Thyroid gland (tissue), 4 donors: ENCODE measurements at regions not wholly inside any gene's neighbourhood (a gene's known extent, or its start where the extent isn't known, plus 50 kb on each side); places are given as distances from the start of the nearest gene placed in this dataset.

Source experiments
- CTCF ChIP-seq, 6 experiments: fragments of 200-600 bp in 3 of 6; fragments of 450-650 bp in 3 of 6; sonication (generic) in 3 of 6; IDR thresholded peaks; one replicate each; pipeline ENCODE4 v1.5.1; 2016 to 2019; ENCODE audit warnings: antibody characterized with exemption in 6 of 6, mild to moderate bottlenecking in 2 of 6, inconsistent platforms in 1 of 6, moderate library complexity in 1 of 6
- POLR2A ChIP-seq, 2 donors: fragments of 450-650 bp; IDR thresholded peaks; one replicate each; pipeline ENCODE4 v1.6.1; 2017; ENCODE audit warnings: antibody characterized with exemption in 2 of 2, mild to moderate bottlenecking in 2 of 2, moderate library complexity in 1 of 2

GRCh38 chr1:22249928-22250680, 107.2 kb upstream of the WNT4 start:
- TF ChIP-seq CTCF (IDR thresholded peaks at IDR 0.05) (no peak), POLR2A (IDR thresholded peaks at IDR 0.05) (no peak)
